Sigmoid colon (tissue), 6 donors: ENCODE measurements at regions not wholly inside any gene's neighbourhood (a gene's known extent, or its start where the extent isn't known, plus 50 kb on each side); places are given as distances from the start of the nearest gene placed in this dataset.
A peak's percentile ranks its signal among the peaks of the same experiment; 100 is the strongest.

Experiments
- DNase-seq: peaks from one replicate; pipeline ENCODE4 v3.0.0-alpha.2; 2019
- H3K27ac ChIP-seq, 4 donors: fragments of 200-600 bp; sonication (generic); one replicate each; pipeline ENCODE4 v1.5.1; 2016 to 2019; ENCODE audit warnings: mild to moderate bottlenecking in 1 of 4
- H3K27me3 ChIP-seq, 3 donors: fragments of 200-600 bp; sonication (generic); one replicate each; pipeline ENCODE4 v1.5.1; 2019; ENCODE audit warnings: mild to moderate bottlenecking in 1 of 3
- H3K36me3 ChIP-seq, 4 donors: fragments of 200-600 bp; sonication (generic); one replicate each; pipeline ENCODE4 v1.5.1; 2016 to 2019
- H3K4me1 ChIP-seq, 4 donors: fragments of 200-600 bp; sonication (generic); one replicate each; pipeline ENCODE4 v1.5.1; 2017 to 2019
- H3K4me3 ChIP-seq, 4 donors: fragments of 200-600 bp; sonication (generic); one replicate each; pipeline ENCODE4 v1.5.1; 2017 to 2019; ENCODE audit warnings: mild to moderate bottlenecking in 2 of 4, moderate library complexity in 1 of 4
- H3K9me3 ChIP-seq, 4 donors: fragments of 200-600 bp in 3 of 4; sonication (generic) in 3 of 4; one replicate each; pipeline versions ENCODE4 v1.5.1 to v1.6.1; 2013 to 2019
- EP300 ChIP-seq, 4 donors: sonication (generic); formaldehyde crosslinking; IDR thresholded peaks; one replicate each; pipeline ENCODE4 v1.6.1; 2017; ENCODE audit warnings: antibody characterized with exemption in 4 of 4
- POLR2A ChIP-seq, 2 donors: fragments of 450-650 bp; IDR thresholded peaks; one replicate each; pipeline ENCODE4 v1.6.1; 2016; ENCODE audit warnings: antibody characterized with exemption in 2 of 2, mild to moderate bottlenecking in 2 of 2, moderate library complexity in 2 of 2
- POLR2AphosphoS5 ChIP-seq, 4 donors: sonication (generic); formaldehyde crosslinking; IDR thresholded peaks; one replicate each; pipeline ENCODE4 v1.6.1; 2017; ENCODE audit warnings: antibody characterized with exemption in 4 of 4
- WGBS, 2 donors: extraction: QIAGEN DNeasy Blood & Tissue Kit; methylation state at CpG; one replicate each; pipeline ENCODE4 v1.1.7; 2013; 5-methylcytosine and 5-hydroxymethylcytosine counted together
- intact Hi-C: fragments of 100-400 bp; cut with DNase I; formaldehyde crosslinking; loops from one replicate; pipeline ENCODE4 v1.15.1; 2023
- small RNA-seq, 3 donors: library from RNA; depleted of rRNA; stranded (forward); fragments of <200 nt; gene quantifications; one replicate each; pipeline ENCODE3, GENCODE V24; 2016
- TF ChIP-seq, protein P1 (sequence below), 4 experiments: fragments of 450-650 bp in 3 of 4; fragments of 200-600 bp in 1 of 4; IDR thresholded peaks; one replicate each; pipeline ENCODE4 v1.5.1; 2016 to 2019; ENCODE audit warnings: antibody characterized with exemption in 4 of 4, mild to moderate bottlenecking in 3 of 4, moderate library complexity in 2 of 4
- donor health status: healthy with polysubstance abuse.
- donor health status: healthy.

GRCh38 chr7:121447911-121448300, 51.8 kb upstream of the FAM3C start:
- intact Hi-C loops = no loop called here
- 58 to 62% methylated on average over 4 of the region's 4 CpGs for WGBS, 2 donors
- TF ChIP-seq POLR2A (IDR thresholded peaks at IDR 0.05) (no peak), POLR2AphosphoS5 (IDR thresholded peaks at IDR 0.05) (no peak), EP300 (IDR thresholded peaks at IDR 0.05) (no peak)
- TF ChIP-seq, protein P1, sequence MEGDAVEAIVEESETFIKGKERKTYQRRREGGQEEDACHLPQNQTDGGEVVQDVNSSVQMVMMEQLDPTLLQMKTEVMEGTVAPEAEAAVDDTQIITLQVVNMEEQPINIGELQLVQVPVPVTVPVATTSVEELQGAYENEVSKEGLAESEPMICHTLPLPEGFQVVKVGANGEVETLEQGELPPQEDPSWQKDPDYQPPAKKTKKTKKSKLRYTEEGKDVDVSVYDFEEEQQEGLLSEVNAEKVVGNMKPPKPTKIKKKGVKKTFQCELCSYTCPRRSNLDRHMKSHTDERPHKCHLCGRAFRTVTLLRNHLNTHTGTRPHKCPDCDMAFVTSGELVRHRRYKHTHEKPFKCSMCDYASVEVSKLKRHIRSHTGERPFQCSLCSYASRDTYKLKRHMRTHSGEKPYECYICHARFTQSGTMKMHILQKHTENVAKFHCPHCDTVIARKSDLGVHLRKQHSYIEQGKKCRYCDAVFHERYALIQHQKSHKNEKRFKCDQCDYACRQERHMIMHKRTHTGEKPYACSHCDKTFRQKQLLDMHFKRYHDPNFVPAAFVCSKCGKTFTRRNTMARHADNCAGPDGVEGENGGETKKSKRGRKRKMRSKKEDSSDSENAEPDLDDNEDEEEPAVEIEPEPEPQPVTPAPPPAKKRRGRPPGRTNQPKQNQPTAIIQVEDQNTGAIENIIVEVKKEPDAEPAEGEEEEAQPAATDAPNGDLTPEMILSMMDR (IDR thresholded peaks at IDR 0.05) = no peak
- Histone ChIP-seq H3K36me3 (no peaks in the 10 kb centered on the region), H3K9me3 (no peaks in the 10 kb centered on the region), H3K4me3 (no peak overlapping the region), H3K27ac (peak overlapping the region in 3 of 4 donors; percentile 4 to 44 (median 26)), H3K4me1 (no peaks in the 10 kb centered on the region), H3K27me3 (no peaks in the 10 kb centered on the region)
- DNase-seq = no peak

GRCh38 chr7:121447243-121447910, 51.3 kb upstream of the FAM3C start:
- no peaks in the 10 kb centered on the region for H3K4me1 ChIP-seq
- no peaks in the 10 kb centered on the region for H3K9me3 ChIP-seq
- WGBS, 2 donors = 74 to 76% methylated on average over 2 of the region's 2 CpGs
- TF ChIP-seq POLR2AphosphoS5 (IDR thresholded peaks at IDR 0.05) = no peak
- TF ChIP-seq EP300 (IDR thresholded peaks at IDR 0.05) = no peak
- TF ChIP-seq, protein P1 (IDR thresholded peaks at IDR 0.05) = no peak
- TF ChIP-seq POLR2A (IDR thresholded peaks at IDR 0.05) = no peak
- H3K27ac ChIP-seq = peak overlapping the region in 3 of 4 donors; percentile 4 to 44 (median 26)
- intact Hi-C loops = no loop called here
- no peaks in the 10 kb centered on the region for H3K36me3 ChIP-seq
- no peak for DNase-seq
- H3K4me3 ChIP-seq = no peak overlapping the region
- H3K27me3 ChIP-seq = no peaks in the 10 kb centered on the region

- H3K27me3 ChIP-seq = no peaks in the 10 kb centered on the region
- intact Hi-C loops = no loop called here
- 35 to 73% methylated on average over 5 of the region's 5 CpGs for WGBS, 2 donors
- no peak for DNase-seq
- no peaks in the 10 kb centered on the region for H3K9me3 ChIP-seq
- no peak overlapping the region for H3K4me3 ChIP-seq
- no peaks in the 10 kb centered on the region for H3K36me3 ChIP-seq
- H3K4me1 ChIP-seq = no peaks in the 10 kb centered on the region
- TF ChIP-seq, protein P1 (IDR thresholded peaks at IDR 0.05) = no peak
- TF ChIP-seq EP300 (IDR thresholded peaks at IDR 0.05) (no peak), POLR2A (IDR thresholded peaks at IDR 0.05) (no peak), POLR2AphosphoS5 (IDR thresholded peaks at IDR 0.05) (no peak)
- peak overlapping the region in 1 of 4 donors; percentile 5 for H3K27ac ChIP-seq
Observed at GRCh38 chr7:121446526-121446925, 50.4 kb upstream of the FAM3C start.

Small RNAs in the stretch of these regions (small RNA-seq; reads per million reads assigned to genes)
- 0 reads per million in 3 donors for gene RN7SKP277
